DOHH2 (cell line): ENCODE measurements at regions not wholly inside any gene's neighbourhood (a gene's known extent, or its start where the extent isn't known, plus 50 kb on each side); places are given as distances from the start of the nearest gene placed in this dataset.

ENCODE experiments used
- EZH2phosphoT487 ChIP-seq: fragments of 200-600 bp; sonication (generic); IDR thresholded peaks from 2 replicates; pipeline ENCODE4 v1.6.1; 2017; ENCODE audit warnings: borderline replicate concordance, mild to moderate bottlenecking, antibody characterized with exemption, low read length, moderate library complexity, mixed read lengths
- TF ChIP-seq, protein P1 (sequence below): fragments of 200-600 bp; sonication (generic); IDR thresholded peaks from one replicate; pipeline ENCODE4 v1.5.1; 2014; ENCODE audit warnings: antibody characterized with exemption, mild to moderate bottlenecking, low read depth, low read length; ENCODE audit not compliant: poor library complexity, severe bottlenecking

DNA sequence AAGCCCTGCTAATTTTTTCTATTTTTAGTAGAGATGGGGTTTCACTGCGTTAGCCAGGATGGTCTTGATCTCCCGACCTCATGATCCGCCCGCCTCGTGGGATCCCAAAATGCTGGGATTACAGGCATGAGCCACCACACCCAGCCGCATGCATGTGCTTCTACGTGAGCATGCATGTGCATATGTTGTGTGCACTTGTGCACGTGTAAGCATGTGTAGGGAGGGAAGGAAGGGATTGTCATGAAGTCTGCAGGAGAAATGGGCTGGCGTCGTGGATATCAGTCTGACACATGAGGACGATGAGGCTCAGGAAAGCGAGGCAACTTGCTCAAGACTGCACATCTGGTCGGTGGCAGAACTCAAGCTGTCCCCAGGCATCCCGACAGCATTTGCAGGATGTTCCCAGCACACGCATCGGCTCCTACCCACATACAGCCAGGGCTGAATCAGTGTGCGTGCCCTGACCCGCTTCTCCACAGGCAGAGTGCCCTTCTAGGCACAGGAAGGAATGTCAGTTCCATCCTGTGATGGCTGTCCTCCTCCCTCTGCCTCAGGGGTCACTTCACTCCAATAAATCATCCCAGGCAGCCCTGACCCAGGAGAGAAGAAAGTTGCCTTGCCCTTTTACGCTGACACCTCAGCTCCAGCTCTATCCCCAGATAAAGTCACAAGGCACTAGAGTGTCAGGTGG lies 49.9 kb upstream of the SLC14A2 start:
- TF ChIP-seq, protein P1, sequence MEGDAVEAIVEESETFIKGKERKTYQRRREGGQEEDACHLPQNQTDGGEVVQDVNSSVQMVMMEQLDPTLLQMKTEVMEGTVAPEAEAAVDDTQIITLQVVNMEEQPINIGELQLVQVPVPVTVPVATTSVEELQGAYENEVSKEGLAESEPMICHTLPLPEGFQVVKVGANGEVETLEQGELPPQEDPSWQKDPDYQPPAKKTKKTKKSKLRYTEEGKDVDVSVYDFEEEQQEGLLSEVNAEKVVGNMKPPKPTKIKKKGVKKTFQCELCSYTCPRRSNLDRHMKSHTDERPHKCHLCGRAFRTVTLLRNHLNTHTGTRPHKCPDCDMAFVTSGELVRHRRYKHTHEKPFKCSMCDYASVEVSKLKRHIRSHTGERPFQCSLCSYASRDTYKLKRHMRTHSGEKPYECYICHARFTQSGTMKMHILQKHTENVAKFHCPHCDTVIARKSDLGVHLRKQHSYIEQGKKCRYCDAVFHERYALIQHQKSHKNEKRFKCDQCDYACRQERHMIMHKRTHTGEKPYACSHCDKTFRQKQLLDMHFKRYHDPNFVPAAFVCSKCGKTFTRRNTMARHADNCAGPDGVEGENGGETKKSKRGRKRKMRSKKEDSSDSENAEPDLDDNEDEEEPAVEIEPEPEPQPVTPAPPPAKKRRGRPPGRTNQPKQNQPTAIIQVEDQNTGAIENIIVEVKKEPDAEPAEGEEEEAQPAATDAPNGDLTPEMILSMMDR, result no peak
- TF ChIP-seq EZH2phosphoT487, result no peak
